PC-3 (cell line): ENCODE measurements at regions not wholly inside any gene's neighbourhood (a gene's known extent, or its start where the extent isn't known, plus 50 kb on each side); places are given as distances from the start of the nearest gene placed in this dataset.

Experiments
- ATAC-seq: fragments of 200-7000 bp; cut with Tn5 transposase; 2 replicates; pipeline ENCODE4 v1.9.1; 2020; ENCODE audit warnings: mild to moderate bottlenecking, moderate library complexity
- BruUV-seq: library from RNA; stranded (reverse); fragments of 400-500 nt; replicated peaks from 2 replicates; lab custom pipeline; 2021; lab: Mats Ljungman, UMichigan
- CTCF ChIA-PET: fragments of 300-600 bp; sonication (Branson Sonifier 250); formaldehyde crosslinking; loops from one replicate; lab custom pipeline; 2022; ENCODE audit warnings: antibody characterized with exemption; lab: Charles Lee
- POLR2A ChIA-PET: fragments of 300-600 bp; sonication (Branson Sonifier 250); formaldehyde crosslinking; loops from one replicate; lab custom pipeline; 2022; ENCODE audit warnings: antibody characterized with exemption; ENCODE audit not compliant: unreplicated experiment; lab: Charles Lee
- DNase-seq: peaks from one replicate; pipeline ENCODE4 v3.0.0-alpha.2; 2015
- H2AFZ ChIP-seq: fragments of 300-600 bp; sonication (generic); 2 replicates; pipeline ENCODE4 v1.6.0; 2016; ENCODE audit warnings: antibody characterized with exemption, low read length
- H3F3A ChIP-seq: fragments of 300-600 bp; sonication (generic); one replicate; pipeline ENCODE4 v1.6.0; 2017; ENCODE audit warnings: antibody characterized with exemption, low read length, control low read depth, mild to moderate bottlenecking; ENCODE audit not compliant: unreplicated experiment
- H3K27ac ChIP-seq: fragments of 300-600 bp; sonication (generic); 2 replicates; pipeline ENCODE4 v1.5.1; 2016; ENCODE audit warnings: mild to moderate bottlenecking, low read length
- H3K27me3 ChIP-seq: fragments of 300-600 bp; sonication (generic); 2 replicates; pipeline ENCODE4 v1.6.1; 2016; ENCODE audit warnings: low read length, mixed read lengths
- H3K36me3 ChIP-seq: fragments of 300-600 bp; sonication (generic); 2 replicates; pipeline ENCODE4 v1.6.1; 2016; ENCODE audit warnings: low read depth, mixed run types, low read length, mixed read lengths
- H3K4me1 ChIP-seq: fragments of 300-600 bp; sonication (generic); 2 replicates; pipeline ENCODE4 v1.5.1; 2016; ENCODE audit warnings: low read length; ENCODE audit not compliant: insufficient read depth
- H3K4me2 ChIP-seq: fragments of 300-600 bp; sonication (generic); 2 replicates; pipeline ENCODE4 v1.6.0; 2016; ENCODE audit warnings: low read length
- H3K4me3 ChIP-seq: fragments of 300-600 bp; sonication (generic); 2 replicates; pipeline ENCODE4 v1.5.1; 2016; ENCODE audit warnings: mild to moderate bottlenecking, low read length, mixed read lengths
- H3K79me2 ChIP-seq: fragments of 300-600 bp; sonication (generic); 2 replicates; pipeline ENCODE4 v1.6.1; 2017; ENCODE audit warnings: low read length, mixed read lengths
- H3K9ac ChIP-seq: fragments of 300-600 bp; sonication (generic); 2 replicates; pipeline ENCODE4 v1.6.0; 2016; ENCODE audit warnings: mild to moderate bottlenecking, low read length
- H3K9me2 ChIP-seq: fragments of 300-600 bp; sonication (generic); replicated peaks from 2 replicates; pipeline ENCODE4 v1.6.1; 2016; ENCODE audit warnings: mixed run types, low read length, mixed read lengths
- H3K9me3 ChIP-seq: fragments of 300-600 bp; sonication (generic); 2 replicates; pipeline ENCODE4 v1.6.1; 2016; ENCODE audit warnings: low read length, mixed read lengths
- H4K20me1 ChIP-seq: fragments of 300-600 bp; sonication (generic); 2 replicates; pipeline ENCODE4 v1.6.1; 2016; ENCODE audit warnings: low read length, mixed read lengths
- CTCF ChIP-seq: fragments of 300-600 bp; sonication (generic); conservative IDR thresholded peaks from 2 replicates; pipeline ENCODE4 v1.5.1; 2017; ENCODE audit warnings: antibody characterized with exemption, low read depth, mild to moderate bottlenecking, low read length
- EZH2 ChIP-seq: fragments of 300-600 bp; sonication (generic); IDR thresholded peaks from one replicate; pipeline ENCODE4 v1.6.1; 2017; ENCODE audit warnings: antibody characterized with exemption, mild to moderate bottlenecking, low read length; ENCODE audit not compliant: unreplicated experiment
- EZH2phosphoT487 ChIP-seq: fragments of 300-600 bp; sonication (generic); IDR thresholded peaks from 2 replicates; pipeline ENCODE4 v1.6.1; 2018; ENCODE audit warnings: mild to moderate bottlenecking, antibody characterized with exemption, low read length, borderline replicate concordance
- intact Hi-C: fragments of 100-400 bp; cut with micrococcal nuclease; formaldehyde crosslinking; loops from 2 replicates; pipeline ENCODE4 v1.9.0; 2023

- TF ChIP-seq EZH2phosphoT487 = no peak
- TF ChIP-seq EZH2 = no peak
- no peak for TF ChIP-seq CTCF
- DNase-seq (no peak), ATAC-seq (no peak)
- ChIA-PET CTCF (no interaction called here), POLR2A (no interaction called here)
- Histone ChIP-seq H3K4me3 (no peak overlapping the region), H3K9me3 (no peaks in the 10 kb centered on the region), H3K4me1 (no peaks in the 10 kb centered on the region), H3K27ac (no peak overlapping the region), H3K36me3 (no peaks in the 10 kb centered on the region), H2AFZ (no peak overlapping the region), H3F3A (no peaks in the 10 kb centered on the region), H3K4me2 (no peak overlapping the region), H4K20me1 (no peaks in the 10 kb centered on the region), H3K79me2 (no peaks in the 10 kb centered on the region), H3K9ac (no peak overlapping the region), H3K9me2 (no peaks in the 10 kb centered on the region), H3K27me3 (peaks cover 11% of the 10 kb centered on the region; the same call in 1 of the 2 replicates)
- BruUV-seq = no TSS peak
- intact Hi-C loops = no loop called here
Measured at GRCh38 chr19:30109565-30109964, 167.5 kb downstream of the URI1 start.

- POLR2A ChIA-PET = no interaction called here
- CTCF ChIA-PET = no interaction called here
Measured at GRCh38 chr19:30111021-30111855, 169.2 kb downstream of the URI1 start.

More at GRCh38 chr19:30111021-30111855, 169.2 kb downstream of the URI1 start:
- no peaks in the 10 kb centered on the region for H3K36me3 ChIP-seq
- H3K9me2 ChIP-seq = no peaks in the 10 kb centered on the region
- DNase-seq = no peak
- H3K9ac ChIP-seq = no peak overlapping the region
- H2AFZ ChIP-seq = no peak overlapping the region
- TF ChIP-seq CTCF (no peak), EZH2phosphoT487 (no peak), EZH2 (no peak)
- no peak overlapping the region for H3K4me3 ChIP-seq
- H3K4me1 ChIP-seq = no peaks in the 10 kb centered on the region
- no peaks in the 10 kb centered on the region for H3K79me2 ChIP-seq
- no peaks in the 10 kb centered on the region for H3K9me3 ChIP-seq
- no peak overlapping the region for H3K27ac ChIP-seq
- no peaks in the 10 kb centered on the region for H4K20me1 ChIP-seq
- intact Hi-C loops = no loop called here
- H3K4me2 ChIP-seq = no peak overlapping the region
- no peaks in the 10 kb centered on the region for H3F3A ChIP-seq
- peaks cover 11% of the 10 kb centered on the region; the same call in 1 of the 2 replicates for H3K27me3 ChIP-seq
- BruUV-seq = no TSS peak
- ATAC-seq = no peak
